ENCODE measurements at regions not wholly inside any gene's neighbourhood (a gene's known extent, or its start where the extent isn't known, plus 50 kb on each side); places are given as distances from the start of the nearest gene placed in this dataset.

DNA sequence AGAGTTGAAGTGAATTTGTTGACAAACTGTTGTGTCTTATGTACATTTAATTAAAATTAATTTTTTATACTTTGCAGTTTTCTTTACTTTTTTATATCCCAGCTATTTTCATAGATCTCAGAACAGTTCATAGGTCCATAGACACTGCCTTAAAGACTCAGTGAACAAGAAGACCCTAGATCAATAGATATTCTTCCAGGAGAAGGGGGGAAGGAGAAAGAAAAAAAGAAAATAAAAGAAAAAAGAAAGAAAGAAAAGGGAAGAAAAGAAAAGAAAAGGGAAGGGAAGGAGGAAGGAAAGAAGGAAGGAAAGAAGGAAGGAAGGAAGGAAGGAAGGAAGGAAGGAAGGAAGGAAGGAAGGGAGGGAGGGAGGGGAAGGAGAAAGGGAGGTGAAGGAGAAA, 130.8 kb downstream of the MAFB start:
- no peak overlapping the region for H3K27ac ChIP-seq (ENCODE audit: low read depth, low read length)
- CTCF ChIA-PET, result no interaction called here
- no peak for DNase-seq
- H3K27me3 Mint-ChIP-seq, result peaks cover 5 to 25% (median 7%) of the 10 kb centered on the region in 5 donors
- H3K4me3 ChIP-seq (ENCODE audit: low read length), result no peak overlapping the region
- no peaks in the 10 kb centered on the region for H3K9me3 ChIP-seq (ENCODE audit: control insufficient read depth in 2 of 3, low read length in 3 of 3)
- H3K4me1 Mint-ChIP-seq, result peaks cover 0 to under 1% (median 0%) of the 10 kb centered on the region in 7 donors
- no peak overlapping the region for H3K27ac Mint-ChIP-seq
- no peaks in the 10 kb centered on the region for H3K36me3 ChIP-seq (ENCODE audit: control insufficient read depth in 2 of 3, insufficient read depth in 3 of 3, low read length in 3 of 3)
- peaks cover 0 to 22% (median 4%) of the 10 kb centered on the region in 11 donors for H3K9me3 Mint-ChIP-seq
- H3K36me3 Mint-ChIP-seq, result peaks cover 0 to 3% (median 0%) of the 10 kb centered on the region in 5 donors
- no peaks in the 10 kb centered on the region for H3K27me3 ChIP-seq (ENCODE audit: control insufficient read depth in 2 of 2, insufficient read depth in 2 of 2, low read length in 2 of 2)
- ATAC-seq, result no peak
- no peaks in the 10 kb centered on the region for H3K4me1 ChIP-seq (ENCODE audit: control insufficient read depth in 2 of 2, insufficient read depth in 2 of 2, low read length in 2 of 2)
- H3K4me3 Mint-ChIP-seq, result no peak overlapping the region
- intact Hi-C loops (cut with micrococcal nuclease), result no loop called here
- POLR2A ChIA-PET, result no interaction called here

DNA sequence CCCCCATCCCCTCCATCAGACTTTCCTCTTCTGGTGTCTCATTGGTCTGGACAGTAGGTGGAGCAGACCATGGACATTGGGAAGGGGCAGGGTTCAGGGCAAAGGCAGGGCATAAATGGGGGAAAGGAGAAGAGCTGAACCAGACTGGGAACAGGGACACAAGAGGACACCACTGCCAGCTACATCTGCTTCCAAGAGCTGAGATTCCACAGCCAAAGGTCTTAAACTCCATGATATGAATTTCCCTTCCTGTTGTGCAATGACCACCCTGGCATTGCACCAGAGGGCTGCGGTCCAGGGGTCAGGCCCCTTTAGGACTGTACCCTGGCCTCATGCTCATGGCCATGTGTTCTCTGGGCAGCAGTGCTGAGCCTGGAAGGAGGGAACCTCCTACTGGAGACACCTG, 137.9 kb downstream of the MAFB start:
- no peak overlapping the region for H3K27ac ChIP-seq (ENCODE audit: low read depth, low read length)
- H3K4me3 ChIP-seq (ENCODE audit: low read length), result no peak overlapping the region
- Mint-ChIP-seq H3K9me3 (peaks cover 0 to 22% (median 4%) of the 10 kb centered on the region in 11 donors), H3K27me3 (peaks cover 7 to 31% (median 22%) of the 10 kb centered on the region in 5 donors), H3K36me3 (peaks cover 0 to 3% (median 0%) of the 10 kb centered on the region in 5 donors), H3K4me3 (no peak overlapping the region), H3K27ac (no peak overlapping the region), H3K4me1 (peaks cover 0 to 1% (median 0%) of the 10 kb centered on the region in 7 donors)
- no peaks in the 10 kb centered on the region for H3K4me1 ChIP-seq (ENCODE audit: control insufficient read depth in 2 of 2, insufficient read depth in 2 of 2, low read length in 2 of 2)
- ChIA-PET POLR2A (no interaction called here), CTCF (no interaction called here)
- intact Hi-C loops (cut with micrococcal nuclease), result no loop called here
- ATAC-seq (no peak), DNase-seq (no peak)
- H3K9me3 ChIP-seq (ENCODE audit: control insufficient read depth in 2 of 3, low read length in 3 of 3), result no peaks in the 10 kb centered on the region
- H3K36me3 ChIP-seq (ENCODE audit: control insufficient read depth in 2 of 3, insufficient read depth in 3 of 3, low read length in 3 of 3), result no peaks in the 10 kb centered on the region
- peaks cover 0 to 3% of the 10 kb centered on the region in 2 donors for H3K27me3 ChIP-seq (ENCODE audit: control insufficient read depth in 2 of 2, insufficient read depth in 2 of 2, low read length in 2 of 2)

DNA sequence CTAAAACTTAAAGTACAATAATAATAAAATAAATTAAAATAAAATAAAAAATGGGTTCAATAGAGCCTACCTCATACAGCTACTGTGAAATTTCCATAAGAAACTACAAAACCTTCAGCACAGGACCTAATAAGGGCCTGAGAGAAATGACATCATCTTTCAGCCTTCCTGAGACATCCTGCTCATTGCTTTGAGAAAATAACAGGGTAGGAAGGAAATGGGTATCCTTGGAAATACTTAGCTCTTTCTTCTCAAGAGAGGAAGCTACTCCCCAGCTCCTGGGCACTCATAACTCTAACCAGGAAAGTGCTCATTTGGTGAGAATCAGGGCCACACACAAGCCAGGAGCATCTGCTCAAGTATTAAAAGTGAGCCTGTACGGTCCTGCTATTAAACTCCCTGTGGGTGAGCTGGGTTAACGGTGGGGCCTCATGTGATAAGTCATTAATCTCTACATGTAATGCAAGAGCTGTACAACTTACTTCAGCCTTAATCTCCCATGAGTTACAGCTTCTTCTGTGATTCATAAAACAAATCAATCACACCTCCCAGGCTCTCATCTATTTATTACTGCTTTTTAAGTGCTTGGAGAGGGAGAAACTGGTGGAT, 141.4 kb downstream of the MAFB start:
- H3K36me3 Mint-ChIP-seq, result no peaks in the 10 kb centered on the region
- H3K4me3 Mint-ChIP-seq, result no peak overlapping the region
- intact Hi-C loops (cut with micrococcal nuclease), result no loop called here
- Histone ChIP-seq H3K4me3 (ENCODE audit: low read length) (no peak overlapping the region), H3K4me1 (ENCODE audit: control insufficient read depth in 2 of 2, insufficient read depth in 2 of 2, low read length in 2 of 2) (no peaks in the 10 kb centered on the region), H3K27ac (ENCODE audit: low read depth, low read length) (no peak overlapping the region), H3K36me3 (ENCODE audit: control insufficient read depth in 2 of 3, insufficient read depth in 3 of 3, low read length in 3 of 3) (no peaks in the 10 kb centered on the region), H3K27me3 (ENCODE audit: control insufficient read depth in 2 of 2, insufficient read depth in 2 of 2, low read length in 2 of 2) (peaks cover 0 to 3% of the 10 kb centered on the region in 2 donors), H3K9me3 (ENCODE audit: control insufficient read depth in 2 of 3, low read length in 3 of 3) (no peaks in the 10 kb centered on the region)
- H3K27ac Mint-ChIP-seq, result no peak overlapping the region
- DNase-seq, result no peak
- H3K4me1 Mint-ChIP-seq, result peaks cover 0 to 1% (median 0%) of the 10 kb centered on the region in 7 donors
- ChIA-PET CTCF (no interaction called here), POLR2A (no interaction called here)
- H3K9me3 Mint-ChIP-seq, result peaks cover 0 to 3% (median 0%) of the 10 kb centered on the region in 11 donors
- ATAC-seq, result no peak
- H3K27me3 Mint-ChIP-seq, result peaks cover 0 to 39% (median 18%) of the 10 kb centered on the region in 5 donors

DNA sequence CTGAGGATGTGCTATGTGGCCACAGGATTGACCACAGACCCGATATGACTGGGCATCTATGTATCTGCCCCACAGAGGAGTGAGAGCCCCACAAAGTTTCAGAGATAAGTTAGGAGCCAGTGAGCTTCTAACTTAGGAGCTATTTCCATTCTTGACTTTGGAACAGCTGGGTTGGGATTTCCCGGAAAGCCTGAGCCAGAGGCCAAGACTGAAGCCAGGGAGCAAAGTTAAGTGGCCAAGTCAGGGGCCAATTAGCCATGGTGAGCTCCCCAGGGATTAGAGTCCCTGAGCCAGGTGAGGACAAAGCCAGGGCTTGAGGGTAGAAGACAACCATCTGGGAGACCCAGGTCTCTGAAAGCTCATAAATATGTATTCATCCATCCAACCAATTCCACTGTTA, 143.6 kb downstream of the MAFB start:
- no peaks in the 10 kb centered on the region for H3K9me3 ChIP-seq (ENCODE audit: control insufficient read depth in 2 of 3, low read length in 3 of 3)
- intact Hi-C loops (cut with micrococcal nuclease), result no loop called here
- ATAC-seq (no peak), DNase-seq (no peak)
- ChIA-PET CTCF (no interaction called here), POLR2A (no interaction called here)
- H3K4me3 ChIP-seq (ENCODE audit: low read length), result no peak overlapping the region
- H3K4me1 ChIP-seq (ENCODE audit: control insufficient read depth in 2 of 2, insufficient read depth in 2 of 2, low read length in 2 of 2), result no peaks in the 10 kb centered on the region
- H3K9me3 Mint-ChIP-seq, result peaks cover 0 to 3% (median 0%) of the 10 kb centered on the region in 11 donors
- no peak overlapping the region for H3K4me3 Mint-ChIP-seq
- H3K36me3 Mint-ChIP-seq, result no peaks in the 10 kb centered on the region
- H3K27me3 Mint-ChIP-seq, result peaks cover 0 to 33% (median 23%) of the 10 kb centered on the region in 5 donors
- H3K36me3 ChIP-seq (ENCODE audit: control insufficient read depth in 2 of 3, insufficient read depth in 3 of 3, low read length in 3 of 3), result no peaks in the 10 kb centered on the region
- H3K4me1 Mint-ChIP-seq, result no peaks in the 10 kb centered on the region
- H3K27me3 ChIP-seq (ENCODE audit: control insufficient read depth in 2 of 2, insufficient read depth in 2 of 2, low read length in 2 of 2), result no peaks in the 10 kb centered on the region
- no peak overlapping the region for H3K27ac ChIP-seq (ENCODE audit: low read depth, low read length)
- no peak overlapping the region for H3K27ac Mint-ChIP-seq

DNA sequence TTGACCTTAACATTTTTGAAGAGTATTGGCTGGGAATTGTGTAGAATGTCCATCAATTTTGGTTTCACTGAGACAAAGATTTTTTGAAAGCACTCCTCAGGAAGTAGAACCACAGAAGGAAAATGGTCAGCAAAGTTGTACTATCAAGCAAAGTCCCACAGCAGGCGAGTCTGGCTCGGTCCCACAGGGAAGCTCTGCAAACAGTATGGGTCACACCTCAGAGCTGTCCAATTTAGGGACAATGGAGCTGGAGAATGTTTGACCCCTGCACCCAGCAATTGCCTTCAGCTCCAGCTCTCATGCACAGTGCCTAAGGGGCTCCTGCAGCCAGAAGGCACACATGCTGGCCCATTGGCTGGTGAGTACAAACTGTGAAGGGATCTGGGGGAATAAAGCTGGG, 147.0 kb downstream of the MAFB start:
- no peaks in the 10 kb centered on the region for H3K36me3 Mint-ChIP-seq
- H3K4me3 ChIP-seq (ENCODE audit: low read length), result no peak overlapping the region
- POLR2A ChIA-PET, result no interaction called here

DNA sequence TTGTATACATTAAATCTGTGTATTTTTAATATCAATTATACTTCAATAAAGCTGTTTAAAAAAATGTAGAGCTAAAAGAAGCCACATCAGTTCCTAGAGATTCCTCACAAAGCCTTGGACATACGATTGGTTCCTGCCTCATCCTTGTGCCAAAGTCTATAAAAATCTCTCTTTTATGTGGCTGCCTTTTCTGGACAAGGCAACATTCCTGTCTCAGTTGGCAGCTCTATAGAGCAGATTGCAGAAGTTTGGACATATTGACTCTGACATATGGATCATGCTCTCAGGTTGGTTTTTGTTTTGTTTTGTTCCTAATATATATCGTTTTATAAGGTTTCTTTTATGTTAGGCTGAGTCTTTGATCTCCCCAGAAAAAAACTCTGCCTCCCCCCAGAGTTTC, 148.9 kb downstream of the MAFB start:
- H3K36me3 Mint-ChIP-seq, result no peaks in the 10 kb centered on the region
- ChIA-PET POLR2A (no interaction called here), CTCF (no interaction called here)
- H3K4me3 Mint-ChIP-seq, result no peak overlapping the region
- no peak overlapping the region for H3K27ac Mint-ChIP-seq
- H3K4me3 ChIP-seq (ENCODE audit: low read length), result no peak overlapping the region
- no peaks in the 10 kb centered on the region for H3K36me3 ChIP-seq (ENCODE audit: control insufficient read depth in 2 of 3, insufficient read depth in 3 of 3, low read length in 3 of 3)
- H3K4me1 ChIP-seq (ENCODE audit: control insufficient read depth in 2 of 2, insufficient read depth in 2 of 2, low read length in 2 of 2), result no peaks in the 10 kb centered on the region
- DNase-seq (no peak), ATAC-seq (no peak)
- peaks cover 0 to 28% (median 13%) of the 10 kb centered on the region in 5 donors for H3K27me3 Mint-ChIP-seq
- no peaks in the 10 kb centered on the region for H3K27me3 ChIP-seq (ENCODE audit: control insufficient read depth in 2 of 2, insufficient read depth in 2 of 2, low read length in 2 of 2)
- no peak overlapping the region for H3K27ac ChIP-seq (ENCODE audit: low read depth, low read length)
- no peaks in the 10 kb centered on the region for H3K9me3 ChIP-seq (ENCODE audit: control insufficient read depth in 2 of 3, low read length in 3 of 3)
- intact Hi-C loops (cut with micrococcal nuclease), result no loop called here
- peaks cover 0 to 4% (median 0%) of the 10 kb centered on the region in 11 donors for H3K9me3 Mint-ChIP-seq
- H3K4me1 Mint-ChIP-seq, result no peaks in the 10 kb centered on the region

More for the DNA sequence above, 147.0 kb downstream of the MAFB start:
- no peaks in the 10 kb centered on the region for H3K4me1 Mint-ChIP-seq
- no peak overlapping the region for H3K4me3 Mint-ChIP-seq
- ATAC-seq (no peak), DNase-seq (no peak)
- Histone ChIP-seq H3K9me3 (ENCODE audit: control insufficient read depth in 2 of 3, low read length in 3 of 3) (no peaks in the 10 kb centered on the region), H3K4me1 (ENCODE audit: control insufficient read depth in 2 of 2, insufficient read depth in 2 of 2, low read length in 2 of 2) (no peaks in the 10 kb centered on the region), H3K27me3 (ENCODE audit: control insufficient read depth in 2 of 2, insufficient read depth in 2 of 2, low read length in 2 of 2) (no peaks in the 10 kb centered on the region), H3K36me3 (ENCODE audit: control insufficient read depth in 2 of 3, insufficient read depth in 3 of 3, low read length in 3 of 3) (no peaks in the 10 kb centered on the region), H3K27ac (ENCODE audit: low read depth, low read length) (no peak overlapping the region)
- peaks cover 0 to 33% (median 8%) of the 10 kb centered on the region in 5 donors for H3K27me3 Mint-ChIP-seq
- peaks cover 0 to 3% (median 0%) of the 10 kb centered on the region in 11 donors for H3K9me3 Mint-ChIP-seq
- CTCF ChIA-PET, result no interaction called here
- H3K27ac Mint-ChIP-seq, result no peak overlapping the region
- intact Hi-C loops (cut with micrococcal nuclease), result no loop called here

DNA sequence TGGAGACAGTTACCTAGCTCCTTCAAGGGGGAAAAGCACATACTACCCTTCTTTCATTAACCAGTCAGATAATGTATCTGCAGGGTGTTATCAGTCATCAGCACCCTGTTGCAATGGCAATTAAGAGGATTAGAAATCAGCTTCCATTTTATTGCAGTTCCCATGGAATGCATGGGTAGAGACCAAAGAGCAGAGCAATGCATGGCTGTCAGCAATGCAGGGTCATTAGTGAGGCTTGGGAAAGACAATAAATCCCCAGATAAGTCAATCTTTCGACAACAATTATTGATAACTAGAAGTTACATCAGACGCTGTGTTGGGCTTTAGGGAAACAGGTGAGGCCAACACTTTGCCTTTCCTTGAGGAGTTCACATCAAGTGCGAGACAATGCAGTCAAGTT, 150.9 kb downstream of the MAFB start:
- intact Hi-C loops (cut with micrococcal nuclease), result no loop called here
- H3K4me3 Mint-ChIP-seq, result no peak overlapping the region
- DNase-seq (no peak), ATAC-seq (no peak)
- Histone ChIP-seq H3K4me3 (ENCODE audit: low read length) (no peak overlapping the region), H3K9me3 (ENCODE audit: control insufficient read depth in 2 of 3, low read length in 3 of 3) (no peaks in the 10 kb centered on the region), H3K27ac (ENCODE audit: low read depth, low read length) (no peak overlapping the region), H3K27me3 (ENCODE audit: control insufficient read depth in 2 of 2, insufficient read depth in 2 of 2, low read length in 2 of 2) (no peaks in the 10 kb centered on the region), H3K4me1 (ENCODE audit: control insufficient read depth in 2 of 2, insufficient read depth in 2 of 2, low read length in 2 of 2) (no peaks in the 10 kb centered on the region), H3K36me3 (ENCODE audit: control insufficient read depth in 2 of 3, insufficient read depth in 3 of 3, low read length in 3 of 3) (no peaks in the 10 kb centered on the region)
- H3K9me3 Mint-ChIP-seq, result peaks cover 0 to 8% (median 4%) of the 10 kb centered on the region in 11 donors
- ChIA-PET CTCF (no interaction called here), POLR2A (no interaction called here)
- no peaks in the 10 kb centered on the region for H3K4me1 Mint-ChIP-seq
- H3K27me3 Mint-ChIP-seq, result peaks cover 0 to 22% (median 13%) of the 10 kb centered on the region in 5 donors
- no peaks in the 10 kb centered on the region for H3K36me3 Mint-ChIP-seq
- H3K27ac Mint-ChIP-seq, result no peak overlapping the region

Measured in naive thymus-derived CD4-positive, alpha-beta T cell (primary cell).